Astrocyte (in vitro differentiated cells and primary cell): ENCODE measurements at regions not wholly inside any gene's neighbourhood (a gene's known extent, or its start where the extent isn't known, plus 50 kb on each side); places are given as distances from the start of the nearest gene placed in this dataset.

Experiments
- DNase-seq: peaks from one replicate; pipeline ENCODE4 v3.0.0-alpha.2; 2010; ENCODE audit warnings: low read depth
- FAIRE-seq: peaks from 2 replicates; lab custom pipeline; 2011; peaks lifted over from hg19 to GRCh38; lab: Jason Lieb, UNC
- H2AFZ ChIP-seq: 2 replicates; pipeline ENCODE4 v1.6.0; 2012; ENCODE audit warnings: low read depth, low read length, inconsistent platforms
- H3K27ac ChIP-seq: 2 replicates; pipeline ENCODE4 v1.5.1; 2011; ENCODE audit warnings: low read depth, low read length, inconsistent platforms
- H3K27me3 ChIP-seq: 2 replicates; pipeline ENCODE4 v1.6.0; 2011; ENCODE audit warnings: low read length, inconsistent platforms; ENCODE audit not compliant: insufficient read depth
- H3K36me3 ChIP-seq: 2 replicates; pipeline ENCODE4 v1.5.1; 2011; ENCODE audit warnings: low read length, inconsistent platforms; ENCODE audit not compliant: insufficient read depth
- H3K4me1 ChIP-seq: 2 replicates; pipeline ENCODE4 v1.5.1; 2011; ENCODE audit warnings: low read length, inconsistent platforms; ENCODE audit not compliant: insufficient read depth
- H3K4me2 ChIP-seq: 2 replicates; pipeline ENCODE4 v1.6.0; 2012; ENCODE audit warnings: low read length, inconsistent platforms
- H3K4me3 ChIP-seq: 2 replicates; pipeline ENCODE4 v1.5.1; 2011; ENCODE audit warnings: low read depth, mild to moderate bottlenecking, low read length, inconsistent platforms; ENCODE audit not compliant: insufficient read depth
- H3K79me2 ChIP-seq: 2 replicates; pipeline ENCODE4 v1.6.0; 2012; ENCODE audit warnings: mild to moderate bottlenecking, low read length, inconsistent platforms; ENCODE audit not compliant: insufficient read depth
- H3K9ac ChIP-seq: 2 replicates; pipeline ENCODE4 v1.6.0; 2012; ENCODE audit warnings: mild to moderate bottlenecking, low read length, inconsistent platforms
- H3K9me3 ChIP-seq: 2 replicates; pipeline ENCODE4 v1.5.1; 2012; ENCODE audit warnings: low read depth, mild to moderate bottlenecking, low read length, inconsistent platforms; ENCODE audit not compliant: insufficient read depth
- H4K20me1 ChIP-seq: 2 replicates; pipeline ENCODE4 v1.6.0; 2012; ENCODE audit warnings: low read length, inconsistent platforms; ENCODE audit not compliant: insufficient read depth
- H3K27ac Mint-ChIP-seq: one replicate; pipeline ENCODE4 v1.8.0; 2021; ENCODE audit warnings: mild to moderate bottlenecking, mixed read lengths; ENCODE audit not compliant: unreplicated experiment
- H3K27me3 Mint-ChIP-seq: one replicate; pipeline ENCODE4 v1.8.0; 2021; ENCODE audit warnings: low read depth, mixed read lengths; ENCODE audit not compliant: unreplicated experiment
- H3K36me3 Mint-ChIP-seq: one replicate; pipeline ENCODE4 v1.8.0; 2021; ENCODE audit warnings: low read depth, mixed read lengths; ENCODE audit not compliant: unreplicated experiment
- H3K4me1 Mint-ChIP-seq: one replicate; pipeline ENCODE4 v1.8.0; 2021; ENCODE audit warnings: low read depth, mixed read lengths; ENCODE audit not compliant: unreplicated experiment
- H3K4me3 Mint-ChIP-seq: one replicate; pipeline ENCODE4 v1.8.0; 2021; ENCODE audit warnings: mild to moderate bottlenecking, moderate library complexity, mixed read lengths; ENCODE audit not compliant: unreplicated experiment
- H3K9me3 Mint-ChIP-seq: one replicate; pipeline ENCODE4 v1.8.0; 2021; ENCODE audit warnings: mild to moderate bottlenecking, mixed read lengths; ENCODE audit not compliant: unreplicated experiment
- CTCF ChIP-seq: IDR thresholded peaks from 2 replicates; pipeline ENCODE4 v1.5.1; 2011; ENCODE audit warnings: low read depth, mild to moderate bottlenecking, inconsistent platforms, low read length, moderate library complexity; ENCODE audit not compliant: insufficient read depth
- EZH2 ChIP-seq: IDR thresholded peaks from 2 replicates; pipeline ENCODE4 v1.6.1; 2012; ENCODE audit warnings: mild to moderate bottlenecking, low read length, inconsistent platforms; ENCODE audit not compliant: insufficient read depth

GRCh38 chr1:25106976-25107642 lies 125.2 kb downstream of the SYF2 start:
- no peak overlapping the region for H3K27ac ChIP-seq
- Mint-ChIP-seq H3K4me3 (no peak overlapping the region), H3K27ac (peak overlapping the region; percentile 58), H3K27me3 (peaks cover 34% of the 10 kb centered on the region), H3K4me1 (peaks cover 5% of the 10 kb centered on the region), H3K36me3 (peaks cover 5% of the 10 kb centered on the region), H3K9me3 (peaks cover 9% of the 10 kb centered on the region)
- H3K9ac ChIP-seq: no peak overlapping the region
- no peak overlapping the region for H3K4me3 ChIP-seq
- H3K4me2 ChIP-seq: no peak overlapping the region
- no peaks in the 10 kb centered on the region for H3K79me2 ChIP-seq
- peaks cover 20% of the 10 kb centered on the region for H3K27me3 ChIP-seq
- TF ChIP-seq EZH2 (no peak), CTCF (no peak)
- peaks cover 3% of the 10 kb centered on the region for H3K4me1 ChIP-seq
- H2AFZ ChIP-seq: peak overlapping the region; percentile 57
- FAIRE-seq (no peak), DNase-seq (no peak)
- no peaks in the 10 kb centered on the region for H4K20me1 ChIP-seq
- no peaks in the 10 kb centered on the region for H3K9me3 ChIP-seq
- no peaks in the 10 kb centered on the region for H3K36me3 ChIP-seq

DNA sequence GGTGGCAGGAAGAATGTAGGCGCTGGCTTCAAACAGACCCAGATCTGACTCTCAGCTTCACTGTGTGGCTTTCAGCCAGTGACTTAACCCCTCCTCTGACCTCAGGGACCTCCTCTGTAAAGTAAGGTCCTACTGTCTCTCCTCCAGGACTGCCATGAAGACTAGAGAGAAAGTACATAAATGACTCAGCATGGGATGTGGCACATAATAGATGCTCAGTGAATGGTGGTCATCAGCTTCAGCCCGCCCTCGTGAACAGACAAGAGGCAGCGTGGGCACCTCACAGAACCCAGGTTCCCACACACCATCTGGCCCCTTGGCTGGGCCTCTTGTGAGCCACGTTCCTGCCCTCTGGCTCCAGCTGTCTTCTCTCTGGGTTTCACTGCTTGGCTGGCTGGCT lies 126.0 kb downstream of the SYF2 start:
- Mint-ChIP-seq H3K4me1 (peaks cover 4% of the 10 kb centered on the region), H3K9me3 (peaks cover 9% of the 10 kb centered on the region), H3K36me3 (peaks cover 5% of the 10 kb centered on the region), H3K27ac (no peak overlapping the region), H3K27me3 (peaks cover 37% of the 10 kb centered on the region), H3K4me3 (no peak overlapping the region)
- FAIRE-seq (no peak), DNase-seq (no peak)
- Histone ChIP-seq H3K4me1 (peaks cover 3% of the 10 kb centered on the region), H3K27ac (no peak overlapping the region), H3K27me3 (peaks cover 25% of the 10 kb centered on the region), H3K9ac (no peak overlapping the region), H3K79me2 (no peaks in the 10 kb centered on the region), H4K20me1 (no peaks in the 10 kb centered on the region), H3K9me3 (no peaks in the 10 kb centered on the region), H3K4me2 (no peak overlapping the region), H3K4me3 (no peak overlapping the region), H3K36me3 (no peaks in the 10 kb centered on the region), H2AFZ (no peak overlapping the region)
- TF ChIP-seq EZH2 (no peak), CTCF (no peak)

- H3K9me3 Mint-ChIP-seq: peaks cover 9% of the 10 kb centered on the region
- no peak for TF ChIP-seq CTCF
- peaks cover 5% of the 10 kb centered on the region for H3K36me3 Mint-ChIP-seq
- Histone ChIP-seq H3K27me3 (peaks cover 25% of the 10 kb centered on the region), H4K20me1 (no peaks in the 10 kb centered on the region), H2AFZ (no peak overlapping the region), H3K4me1 (peaks cover 3% of the 10 kb centered on the region), H3K4me3 (no peak overlapping the region), H3K79me2 (no peaks in the 10 kb centered on the region), H3K27ac (no peak overlapping the region), H3K9me3 (no peaks in the 10 kb centered on the region), H3K36me3 (no peaks in the 10 kb centered on the region), H3K4me2 (no peak overlapping the region), H3K9ac (no peak overlapping the region)
- H3K27me3 Mint-ChIP-seq: peaks cover 37% of the 10 kb centered on the region
- no peak overlapping the region for H3K27ac Mint-ChIP-seq
- no peak overlapping the region for H3K4me3 Mint-ChIP-seq
- FAIRE-seq: no peak
- peaks cover 4% of the 10 kb centered on the region for H3K4me1 Mint-ChIP-seq
- no peak for DNase-seq
Measured at GRCh38 chr1:25105836-25106235, 126.5 kb downstream of the SYF2 start.
